ENCODE measurements at regions not wholly inside any gene's neighbourhood (a gene's known extent, or its start where the extent isn't known, plus 50 kb on each side); places are given as distances from the start of the nearest gene placed in this dataset.
"Not testable (repeated sequence)": the region's sequence is repeated elsewhere in the genome, so short reads cannot be mapped to it uniquely, and the experiment has no call there.

DNA sequence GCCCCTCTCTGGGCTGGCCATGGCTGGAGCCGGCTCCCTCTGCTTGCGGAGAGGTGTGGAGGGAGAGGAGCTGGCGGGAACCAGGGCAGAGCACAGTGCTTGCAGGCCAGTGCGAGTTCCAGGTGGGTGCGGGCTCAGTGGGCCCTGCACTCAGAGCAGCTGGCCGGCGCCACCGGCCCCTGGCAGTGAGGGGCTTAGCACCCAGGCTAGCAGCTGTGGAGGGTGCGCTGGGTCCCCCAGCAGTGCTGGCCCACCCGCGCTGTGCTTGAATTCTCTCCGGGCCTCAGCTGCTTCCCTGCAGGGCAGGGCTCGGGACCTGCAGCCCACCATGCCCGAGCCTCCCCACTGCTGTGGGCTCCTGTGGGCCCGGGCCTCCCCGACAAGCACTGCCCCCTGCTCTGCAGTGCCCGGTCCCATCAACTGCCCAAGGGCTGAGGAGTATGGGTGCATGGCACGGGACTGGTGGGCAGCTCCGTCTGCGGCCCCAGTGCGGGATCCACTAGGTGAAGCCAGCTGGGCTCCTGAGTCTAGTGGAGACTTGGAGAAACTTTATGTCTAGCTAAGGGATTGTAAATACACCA, 61.2 kb upstream of the AGR3 start:
- TF ChIP-seq, protein P1, sequence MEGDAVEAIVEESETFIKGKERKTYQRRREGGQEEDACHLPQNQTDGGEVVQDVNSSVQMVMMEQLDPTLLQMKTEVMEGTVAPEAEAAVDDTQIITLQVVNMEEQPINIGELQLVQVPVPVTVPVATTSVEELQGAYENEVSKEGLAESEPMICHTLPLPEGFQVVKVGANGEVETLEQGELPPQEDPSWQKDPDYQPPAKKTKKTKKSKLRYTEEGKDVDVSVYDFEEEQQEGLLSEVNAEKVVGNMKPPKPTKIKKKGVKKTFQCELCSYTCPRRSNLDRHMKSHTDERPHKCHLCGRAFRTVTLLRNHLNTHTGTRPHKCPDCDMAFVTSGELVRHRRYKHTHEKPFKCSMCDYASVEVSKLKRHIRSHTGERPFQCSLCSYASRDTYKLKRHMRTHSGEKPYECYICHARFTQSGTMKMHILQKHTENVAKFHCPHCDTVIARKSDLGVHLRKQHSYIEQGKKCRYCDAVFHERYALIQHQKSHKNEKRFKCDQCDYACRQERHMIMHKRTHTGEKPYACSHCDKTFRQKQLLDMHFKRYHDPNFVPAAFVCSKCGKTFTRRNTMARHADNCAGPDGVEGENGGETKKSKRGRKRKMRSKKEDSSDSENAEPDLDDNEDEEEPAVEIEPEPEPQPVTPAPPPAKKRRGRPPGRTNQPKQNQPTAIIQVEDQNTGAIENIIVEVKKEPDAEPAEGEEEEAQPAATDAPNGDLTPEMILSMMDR (conservative IDR thresholded peaks at IDR 0.05): no peak
- no peak overlapping the region for H3K27ac ChIP-seq

DNA sequence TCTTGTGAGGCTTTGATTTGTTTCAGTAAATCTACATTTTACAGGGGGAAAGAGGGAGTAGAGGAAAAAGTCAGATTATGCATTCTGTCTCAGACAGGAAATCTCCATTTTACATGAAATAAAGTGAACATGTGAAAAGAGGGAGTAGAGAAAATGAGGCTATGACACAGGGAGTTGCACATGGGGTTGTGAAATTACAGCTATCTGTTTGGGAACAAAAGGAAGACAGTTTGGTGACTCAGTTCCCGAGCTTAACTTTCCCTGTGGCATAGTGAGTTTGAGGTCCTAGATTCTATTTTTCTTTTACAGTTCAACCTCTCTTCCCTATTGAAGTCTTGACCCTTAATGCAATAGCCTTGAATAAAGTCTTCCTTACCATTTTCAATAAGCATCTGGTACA, 63.2 kb upstream of the AGR3 start:
- TF ChIP-seq, protein P1 (conservative IDR thresholded peaks at IDR 0.05): no peak
- H3K27ac ChIP-seq: no peak overlapping the region

DNA sequence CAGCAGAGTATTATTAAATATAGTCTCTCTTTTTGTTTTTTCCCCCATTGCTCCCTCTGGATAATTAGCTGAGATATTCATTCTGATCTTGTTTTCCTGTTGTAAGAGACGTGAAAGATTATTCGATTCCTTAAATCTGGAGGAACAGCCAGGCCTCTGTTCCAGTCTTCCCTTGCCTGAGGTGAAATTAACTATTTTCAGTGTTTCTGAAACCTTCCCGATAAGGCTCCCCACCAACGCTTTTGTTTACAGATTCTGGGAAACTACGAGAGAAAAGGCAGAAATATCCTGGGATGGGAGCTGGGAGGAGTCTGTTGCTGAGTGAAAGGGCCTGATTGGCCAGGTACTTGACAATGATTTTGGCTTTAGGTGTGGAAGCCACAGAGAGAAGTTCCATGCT, 63.6 kb upstream of the AGR3 start:
- no peak overlapping the region for H3K27ac ChIP-seq
- TF ChIP-seq, protein P1 (conservative IDR thresholded peaks at IDR 0.05): no peak

DNA sequence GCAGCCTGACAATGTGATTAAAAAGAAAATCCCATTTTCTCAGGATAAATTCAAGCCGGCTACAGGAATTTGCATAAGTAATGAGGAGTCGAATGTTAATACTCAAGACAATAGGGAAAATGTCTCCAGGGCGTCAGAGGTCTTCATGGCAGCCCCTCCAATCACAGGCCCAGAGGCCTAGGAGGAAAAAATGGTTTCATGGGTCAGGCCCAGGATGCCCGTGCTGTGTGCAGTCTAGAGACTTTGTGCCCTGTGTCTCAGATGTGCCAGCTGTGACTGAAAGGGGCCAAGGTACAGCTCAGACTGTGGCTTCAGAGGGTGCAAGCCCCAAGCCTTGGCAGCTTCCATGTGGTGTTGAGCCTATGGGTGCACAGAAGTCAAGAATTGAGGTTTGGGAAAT, 66.3 kb upstream of the AGR3 start:
- not testable (repeated sequence) for H3K27ac ChIP-seq

DNA sequence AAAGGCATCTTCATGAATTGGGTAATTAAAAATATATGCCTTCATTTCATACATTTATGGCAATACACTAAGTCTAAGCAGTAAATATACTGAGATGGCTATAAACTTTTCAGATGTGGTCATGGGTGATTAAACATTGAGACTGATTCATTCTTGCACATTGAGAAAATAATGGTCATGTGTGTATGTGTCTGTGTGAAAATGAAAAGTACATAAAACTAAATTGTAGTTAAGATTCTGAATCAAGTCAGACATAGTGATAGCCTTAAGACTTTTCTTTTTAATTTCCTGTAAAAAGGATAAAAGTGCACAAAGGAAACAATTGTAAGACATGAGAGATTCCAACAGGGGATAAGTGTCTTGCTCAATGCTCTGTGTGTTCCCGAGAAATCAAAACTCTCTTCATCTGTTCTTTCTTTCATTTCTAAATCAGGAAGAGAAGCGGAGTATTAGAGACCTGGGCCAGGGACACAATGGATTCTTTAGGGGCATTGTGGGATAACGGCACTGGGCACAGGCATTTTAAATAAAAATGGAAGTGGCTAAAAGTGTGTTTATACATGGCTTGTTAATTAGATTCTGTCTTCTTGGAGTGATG, 69.8 kb upstream of the AGR3 start:
- H3K27ac ChIP-seq: no peak overlapping the region
- TF ChIP-seq, protein P1 (conservative IDR thresholded peaks at IDR 0.05): no peak

DNA sequence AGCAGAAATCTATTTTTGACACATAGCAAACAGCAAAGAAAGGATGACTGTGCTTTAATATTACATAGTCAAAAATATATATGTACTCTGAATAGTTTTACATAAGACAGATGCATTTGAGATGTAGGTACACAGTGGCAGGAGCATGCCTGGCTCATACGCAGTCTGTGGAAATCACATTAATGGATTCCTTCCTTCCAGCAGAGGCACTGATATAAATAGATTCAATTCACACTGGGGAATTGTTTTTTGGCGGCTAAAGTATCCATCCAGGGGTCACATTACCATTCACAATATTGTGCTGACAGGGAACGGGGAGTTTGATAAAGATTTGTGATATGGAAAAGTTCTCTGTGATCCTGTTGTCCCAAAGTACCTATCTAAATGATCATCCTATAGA, 72.5 kb upstream of the AGR3 start:
- no peak overlapping the region for H3K27ac ChIP-seq
- TF ChIP-seq, protein P1 (conservative IDR thresholded peaks at IDR 0.05): no peak

DNA sequence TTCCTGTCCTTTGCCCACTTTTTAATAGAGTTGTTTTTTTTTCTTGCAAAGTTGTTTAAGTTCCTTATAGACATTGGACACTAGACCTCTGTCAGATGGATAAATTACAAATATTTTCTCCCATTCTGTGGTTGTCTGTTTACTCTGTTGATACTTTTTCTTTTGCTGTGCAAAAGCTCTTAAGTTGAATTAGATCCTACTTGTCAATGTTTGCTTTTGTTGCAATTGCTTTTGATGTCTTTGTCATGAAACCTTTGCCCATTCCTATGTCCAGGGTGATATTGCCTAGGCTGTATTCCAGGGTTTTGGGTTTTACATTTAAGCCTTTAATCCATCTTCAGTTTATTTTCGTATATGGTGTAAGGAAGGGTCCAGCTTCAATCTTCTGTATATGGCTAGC, 76.9 kb upstream of the AGR3 start:
- TF ChIP-seq, protein P1 (conservative IDR thresholded peaks at IDR 0.05): no peak
- no peak overlapping the region for H3K27ac ChIP-seq

DNA sequence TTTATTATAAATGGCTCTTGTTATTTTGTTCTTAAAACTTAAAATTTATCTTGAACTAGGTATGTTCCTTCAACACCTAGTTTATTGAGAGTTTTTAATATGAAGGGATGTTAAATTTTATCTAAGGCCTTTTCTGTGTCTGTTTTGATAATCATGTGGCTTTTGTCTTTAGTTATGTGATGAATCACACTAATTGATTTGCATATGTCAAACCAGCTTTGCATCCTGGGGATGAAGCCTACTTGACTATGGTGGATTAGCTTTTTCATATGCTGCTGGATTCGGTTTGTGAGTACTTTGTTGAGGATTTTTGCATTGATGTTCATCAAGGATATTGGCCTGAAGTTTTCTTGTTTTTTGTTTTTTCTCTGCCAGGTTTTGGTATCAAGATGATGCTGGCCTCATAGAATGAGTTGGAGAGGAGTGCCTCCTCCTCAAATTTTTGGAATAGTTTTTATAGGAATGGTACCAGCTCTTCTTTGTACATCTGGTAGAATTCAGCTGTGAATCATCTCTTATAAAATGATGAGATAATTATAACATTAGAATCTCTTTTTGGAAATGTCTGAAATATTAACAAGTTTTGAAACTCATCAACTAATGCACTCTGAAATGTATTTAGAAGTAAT, 78.7 kb upstream of the AGR3 start:
- TF ChIP-seq, protein P1 (conservative IDR thresholded peaks at IDR 0.05): no peak

More for the DNA sequence above, 78.7 kb upstream of the AGR3 start:
- H3K27ac ChIP-seq: no peak overlapping the region

Measured in VCaP (cell line).